Gastroesophageal sphincter (tissue), 4 donors: ENCODE measurements at regions not wholly inside any gene's neighbourhood (a gene's known extent, or its start where the extent isn't known, plus 50 kb on each side); places are given as distances from the start of the nearest gene placed in this dataset.

Experiments
- ATAC-seq: fragments of 150-250 bp; one replicate; pipeline ENCODE4 v1.9.1; 2016; ENCODE audit warnings: mild to moderate bottlenecking, moderate library complexity
- H3K27ac ChIP-seq, 4 donors: fragments of 200-600 bp; sonication (generic) in 3 of 4; 1 replicate in 3 of 4; 2 replicates in 1 of 4; pipeline ENCODE4 v1.5.1; 2016 to 2019
- H3K27me3 ChIP-seq: fragments of 200-600 bp; sonication (generic); one replicate; pipeline ENCODE4 v1.5.1; 2019
- H3K36me3 ChIP-seq, 2 donors: fragments of 200-600 bp; sonication (generic); one replicate each; pipeline ENCODE4 v1.5.1; 2019; ENCODE audit warnings: control low read depth in 1 of 2
- H3K4me1 ChIP-seq, 3 donors: fragments of 200-600 bp; sonication (generic); 1 replicate in 2 of 3; 2 replicates in 1 of 3; pipeline ENCODE4 v1.5.1; 2016 to 2019; ENCODE audit warnings: control low read depth in 2 of 3
- H3K4me3 ChIP-seq, 2 donors: fragments of 200-600 bp; sonication (generic); one replicate each; pipeline ENCODE4 v1.5.1; 2019; ENCODE audit warnings: mild to moderate bottlenecking in 1 of 2, moderate library complexity in 1 of 2
- H3K9me3 ChIP-seq, 3 donors: fragments of 200-600 bp; sonication (generic); one replicate each; pipeline ENCODE4 v1.5.1; 2017 to 2019; ENCODE audit warnings: control low read depth in 2 of 3
- CTCF ChIP-seq, 4 experiments: fragments of 200-600 bp in 2 of 4; fragments of 450-650 bp in 2 of 4; sonication (generic) in 1 of 4; IDR thresholded peaks; one replicate each; pipeline ENCODE4 v1.5.1; 2017 to 2019; ENCODE audit warnings: antibody characterized with exemption in 4 of 4, mild to moderate bottlenecking in 2 of 4, moderate library complexity in 2 of 4
- EP300 ChIP-seq: sonication (generic); formaldehyde crosslinking; IDR thresholded peaks from one replicate; pipeline ENCODE4 v1.6.1; 2017; ENCODE audit warnings: antibody characterized with exemption, mild to moderate bottlenecking
- POLR2A ChIP-seq, 2 donors: fragments of 450-650 bp; IDR thresholded peaks; one replicate each; pipeline ENCODE4 v1.6.1; 2017; ENCODE audit warnings: antibody characterized with exemption in 2 of 2, mild to moderate bottlenecking in 2 of 2, moderate library complexity in 1 of 2
- POLR2AphosphoS5 ChIP-seq: sonication (generic); formaldehyde crosslinking; IDR thresholded peaks from one replicate; pipeline ENCODE4 v1.6.1; 2017; ENCODE audit warnings: antibody characterized with exemption
- WGBS, 2 donors: methylation state at CpG; one replicate each; pipeline ENCODE4 v1.1.5; 2018; ENCODE audit warnings: low coverage in 1 of 2; 5-methylcytosine and 5-hydroxymethylcytosine counted together

- TF ChIP-seq POLR2AphosphoS5 (no peak), EP300 (no peak), CTCF (IDR thresholded peaks at IDR 0.05) (no peak), POLR2A (IDR thresholded peaks at IDR 0.05) (no peak)
- 10 to 44% methylated on average over 4 of the region's 4 CpGs for WGBS, 2 donors
- no peak for ATAC-seq
Observed at GRCh38 chr16:76947749-76948148, 243.2 kb upstream of the MON1B start.

GRCh38 chr16:76955629-76956028 lies 235.4 kb upstream of the MON1B start:
- Histone ChIP-seq H3K27ac (no peak overlapping the region), H3K4me1 (no peaks in the 10 kb centered on the region), H3K36me3 (no peaks in the 10 kb centered on the region), H3K4me3 (no peak overlapping the region), H3K9me3 (no peaks in the 10 kb centered on the region), H3K27me3 (no peaks in the 10 kb centered on the region)
- 77 to 85% methylated on average over 5 of the region's 5 CpGs for WGBS, 2 donors
- TF ChIP-seq POLR2AphosphoS5 (no peak), CTCF (IDR thresholded peaks at IDR 0.05) (no peak), EP300 (no peak), POLR2A (IDR thresholded peaks at IDR 0.05) (no peak)
- ATAC-seq = no peak

More at GRCh38 chr16:76947749-76948148, 243.2 kb upstream of the MON1B start:
- Histone ChIP-seq H3K4me1 (no peaks in the 10 kb centered on the region), H3K27me3 (no peaks in the 10 kb centered on the region), H3K4me3 (no peak overlapping the region), H3K36me3 (no peaks in the 10 kb centered on the region), H3K27ac (no peak overlapping the region), H3K9me3 (no peaks in the 10 kb centered on the region)

- Histone ChIP-seq H3K4me3 (no peak overlapping the region), H3K27ac (no peak overlapping the region), H3K36me3 (no peaks in the 10 kb centered on the region), H3K9me3 (no peaks in the 10 kb centered on the region), H3K27me3 (no peaks in the 10 kb centered on the region), H3K4me1 (no peaks in the 10 kb centered on the region)
- no peak for ATAC-seq
- no peak for TF ChIP-seq POLR2A (IDR thresholded peaks at IDR 0.05)
- 70 to 77% methylated on average over 5 to 6 of the region's 6 CpGs for WGBS, 2 donors
Observed at GRCh38 chr16:76956394-76956793, 234.6 kb upstream of the MON1B start.

GRCh38 chr16:76956841-76957240 lies 234.1 kb upstream of the MON1B start:
- Histone ChIP-seq H3K4me3 (no peak overlapping the region), H3K27me3 (no peaks in the 10 kb centered on the region), H3K9me3 (no peaks in the 10 kb centered on the region), H3K4me1 (no peaks in the 10 kb centered on the region), H3K27ac (no peak overlapping the region), H3K36me3 (no peaks in the 10 kb centered on the region)
- WGBS, 2 donors = 60 to 80% methylated on average over 1 to 2 of the region's 2 CpGs
- no peak for ATAC-seq
- TF ChIP-seq POLR2AphosphoS5 = no peak
- TF ChIP-seq CTCF (IDR thresholded peaks at IDR 0.05) = no peak
- no peak for TF ChIP-seq POLR2A (IDR thresholded peaks at IDR 0.05)
- no peak for TF ChIP-seq EP300

GRCh38 chr16:76959166-76959565 lies 231.8 kb upstream of the MON1B start:
- no peak for ATAC-seq
- no peak for TF ChIP-seq CTCF (IDR thresholded peaks at IDR 0.05)
- TF ChIP-seq POLR2AphosphoS5 = no peak
- TF ChIP-seq EP300 = no peak
- TF ChIP-seq POLR2A (IDR thresholded peaks at IDR 0.05) = no peak
- no peaks in the 10 kb centered on the region for H3K36me3 ChIP-seq
- H3K4me3 ChIP-seq = no peak overlapping the region
- WGBS, 2 donors = 67 to 75% methylated on average over 1 of the region's 1 CpG
- H3K27me3 ChIP-seq = no peaks in the 10 kb centered on the region
- no peaks in the 10 kb centered on the region for H3K4me1 ChIP-seq
- no peaks in the 10 kb centered on the region for H3K9me3 ChIP-seq
- no peak overlapping the region for H3K27ac ChIP-seq
